Gastrocnemius medialis (tissue), 4 donors: ENCODE measurements at regions not wholly inside any gene's neighbourhood (a gene's known extent, or its start where the extent isn't known, plus 50 kb on each side); places are given as distances from the start of the nearest gene placed in this dataset.

ENCODE experiments used
- ATAC-seq, 2 donors: fragments of 150-250 bp; one replicate each; pipeline ENCODE4 v1.9.1; 2016
- DNase-seq, 2 donors: peaks; one replicate each; pipeline ENCODE4 v3.0.0-alpha.2; 2019
- H3K27ac ChIP-seq, 4 donors: fragments of 200-600 bp; sonication (generic); 1 replicate in 1 of 4; 2 replicates in 3 of 4; pipeline ENCODE4 v1.5.1; 2016 to 2018; ENCODE audit warnings: mild to moderate bottlenecking in 2 of 4, moderate library complexity in 1 of 4
- H3K27me3 ChIP-seq, 3 donors: fragments of 200-600 bp; sonication (generic) in 2 of 3; 1 replicate in 1 of 3; 2 replicates in 2 of 3; pipeline versions ENCODE4 v1.5.1 to v1.6.0; 2016 to 2019; ENCODE audit warnings: mild to moderate bottlenecking in 1 of 3, moderate library complexity in 1 of 3
- H3K36me3 ChIP-seq, 2 donors: fragments of 200-600 bp; sonication (generic) in 1 of 2; one replicate each; pipeline ENCODE4 v1.5.1; 2017 to 2018
- H3K4me1 ChIP-seq, 2 donors: fragments of 200-600 bp; sonication (generic) in 1 of 2; one replicate each; pipeline ENCODE4 v1.5.1; 2016 to 2017; ENCODE audit warnings: mild to moderate bottlenecking in 2 of 2
- H3K4me3 ChIP-seq, 4 donors: fragments of 200-600 bp; sonication (generic) in 3 of 4; 1 replicate in 1 of 4; 2 replicates in 3 of 4; pipeline ENCODE4 v1.5.1; 2016 to 2019; ENCODE audit warnings: mild to moderate bottlenecking in 2 of 4
- H3K9me3 ChIP-seq, 3 donors: fragments of 200-600 bp; sonication (generic) in 2 of 3; 1 replicate in 1 of 3; 2 replicates in 2 of 3; pipeline ENCODE4 v1.5.1; 2016 to 2019
- CTCF ChIP-seq, 5 experiments: fragments of 450-650 bp in 3 of 5; fragments of 200-600 bp in 2 of 5; sonication (generic) in 2 of 5; IDR thresholded peaks in 4 of 5; conservative IDR thresholded peaks in 1 of 5; 1 replicate in 4 of 5; 2 replicates in 1 of 5; pipeline ENCODE4 v1.5.1; 2016 to 2019; ENCODE audit warnings: antibody characterized with exemption in 5 of 5, mild to moderate bottlenecking in 3 of 5, moderate library complexity in 3 of 5
- POLR2A ChIP-seq, 2 donors: fragments of 450-650 bp; IDR thresholded peaks; one replicate each; pipeline ENCODE4 v1.6.1; 2017; ENCODE audit warnings: antibody characterized with exemption in 2 of 2, mild to moderate bottlenecking in 2 of 2, moderate library complexity in 2 of 2
- in situ Hi-C, 4 donors: fragments of 200-750 bp; cut with MboI; loops; one replicate each; pipeline versions ENCODE4 v1.15.0 to v1.8.0; 2017; ENCODE audit warnings: low sequenced_read_pairs in 4 of 4
- intact Hi-C: fragments of 100-400 bp; cut with DNase I; formaldehyde crosslinking; loops from one replicate; pipeline ENCODE4 v1.15.1; 2023; ENCODE audit warnings: low total_unique reads

DNA sequence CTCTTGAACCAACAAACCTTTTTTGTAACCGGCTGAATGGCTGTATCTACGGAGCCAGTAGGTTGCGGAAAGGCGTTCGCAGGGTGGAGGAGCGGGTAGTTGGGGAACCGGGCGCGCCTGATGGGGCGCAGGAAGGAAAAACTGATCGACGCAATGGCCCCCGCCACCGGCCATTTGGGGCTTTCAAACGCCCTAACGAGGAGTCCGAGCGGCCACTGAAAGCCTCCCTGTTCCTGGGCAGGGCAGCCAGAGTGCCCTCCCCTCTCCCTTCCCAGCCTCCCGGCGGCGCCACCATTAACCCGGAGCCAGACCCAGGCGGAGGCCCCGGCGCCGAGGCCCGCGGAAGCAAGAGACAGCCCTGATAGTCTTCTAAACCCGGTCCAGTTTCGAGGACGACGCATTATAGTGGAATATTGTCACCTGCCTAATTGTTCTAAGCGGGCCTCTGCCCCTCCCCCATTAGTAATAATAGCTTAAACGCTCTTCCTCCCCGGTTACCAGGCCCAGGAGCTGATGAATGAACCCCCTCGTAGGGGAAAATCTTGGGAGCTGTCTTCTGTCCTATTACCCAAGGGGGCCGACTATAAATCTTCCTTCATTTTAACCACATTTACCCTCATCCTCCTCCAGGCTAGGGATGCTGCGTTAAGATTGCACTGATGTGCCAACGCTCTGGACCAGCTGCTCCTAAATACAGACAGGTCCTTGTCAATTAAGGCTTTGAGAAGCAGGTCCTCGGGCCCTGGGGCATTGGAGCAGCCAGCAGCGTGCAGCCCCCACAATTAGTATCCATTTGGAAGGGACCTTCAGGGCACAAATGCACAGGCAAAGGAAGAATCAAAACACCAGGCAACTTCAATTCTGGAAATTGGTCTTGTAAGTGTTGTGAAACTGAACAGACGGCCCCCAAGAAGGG is 61.6 kb upstream of the TMEM33 start:
- intact Hi-C loops (no loop called here), in situ Hi-C loops (no loop called here)
- no peaks in the 10 kb centered on the region for H3K4me1 ChIP-seq
- no peaks in the 10 kb centered on the region for H3K9me3 ChIP-seq
- H3K27me3 ChIP-seq: peaks cover 59 to 77% (median 67%) of the 10 kb centered on the region in 3 donors
- ATAC-seq: no peak
- no peak for DNase-seq
- no peaks in the 10 kb centered on the region for H3K36me3 ChIP-seq
- H3K4me3 ChIP-seq: peak overlapping the region in 1 of 4 donors; percentile 34
- no peak for TF ChIP-seq CTCF (IDR thresholded peaks at IDR 0.05 in 4 of 5, conservative IDR thresholded peaks at IDR 0.05 in 1 of 5)
- TF ChIP-seq POLR2A (IDR thresholded peaks at IDR 0.05): no peak
- no peak overlapping the region for H3K27ac ChIP-seq

DNA sequence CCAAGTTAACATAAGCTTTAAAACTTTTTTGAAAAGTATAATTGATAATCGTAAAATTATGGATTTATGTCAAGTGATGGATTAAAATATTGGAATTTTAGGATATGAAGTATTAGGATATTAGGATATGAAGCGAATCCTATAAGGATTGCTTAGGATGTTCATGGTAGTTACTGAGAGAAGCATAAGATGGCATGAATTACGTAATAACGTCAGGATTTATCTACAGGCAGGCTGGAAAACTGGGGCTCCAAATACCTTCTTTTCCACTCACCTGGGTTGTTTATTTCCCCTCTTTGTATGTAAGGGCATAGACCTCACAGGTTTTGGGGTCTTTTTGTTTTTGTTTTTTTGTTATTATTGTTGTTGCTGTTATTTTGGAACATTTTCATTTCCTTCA is 65.2 kb upstream of the TMEM33 start:
- in situ Hi-C loops (no loop called here), intact Hi-C loops (no loop called here)
- Histone ChIP-seq H3K27ac (no peak overlapping the region), H3K36me3 (no peaks in the 10 kb centered on the region), H3K27me3 (peaks cover 53 to 73% (median 64%) of the 10 kb centered on the region in 3 donors), H3K9me3 (no peaks in the 10 kb centered on the region), H3K4me3 (no peak overlapping the region), H3K4me1 (peaks cover 0 to 16% of the 10 kb centered on the region in 2 donors)
- DNase-seq (no peak), ATAC-seq (no peak)
- TF ChIP-seq POLR2A (IDR thresholded peaks at IDR 0.05) (no peak), CTCF (IDR thresholded peaks at IDR 0.05 in 4 of 5, conservative IDR thresholded peaks at IDR 0.05 in 1 of 5) (no peak)

- in situ Hi-C loops (no loop called here), intact Hi-C loops (no loop called here)
- H3K4me3 ChIP-seq: peak overlapping the region in 2 of 4 donors; percentile 13 to 28
- H3K27me3 ChIP-seq: peaks cover 41 to 67% (median 55%) of the 10 kb centered on the region in 3 donors
- H3K36me3 ChIP-seq: no peaks in the 10 kb centered on the region
- H3K27ac ChIP-seq: no peak overlapping the region
- no peak for ATAC-seq
- H3K9me3 ChIP-seq: no peaks in the 10 kb centered on the region
- peaks cover 0 to 16% of the 10 kb centered on the region in 2 donors for H3K4me1 ChIP-seq
- TF ChIP-seq POLR2A (IDR thresholded peaks at IDR 0.05): no peak
- TF ChIP-seq CTCF (IDR thresholded peaks at IDR 0.05 in 4 of 5, conservative IDR thresholded peaks at IDR 0.05 in 1 of 5): no peak
- no peak for DNase-seq
These were observed 68.2 kb upstream of the TMEM33 start for GRCh38 chr4:41866799-41867677.

GRCh38 chr4:41865981-41866798 is 69.0 kb upstream of the TMEM33 start:
- TF ChIP-seq CTCF (IDR thresholded peaks at IDR 0.05 in 4 of 5, conservative IDR thresholded peaks at IDR 0.05 in 1 of 5): no peak
- no peak for TF ChIP-seq POLR2A (IDR thresholded peaks at IDR 0.05)
- Histone ChIP-seq H3K4me1 (peaks cover 0 to 16% of the 10 kb centered on the region in 2 donors), H3K27me3 (peaks cover 36 to 66% (median 54%) of the 10 kb centered on the region in 3 donors), H3K36me3 (no peaks in the 10 kb centered on the region), H3K27ac (no peak overlapping the region), H3K4me3 (peak overlapping the region in 2 of 4 donors; percentile 13 to 28), H3K9me3 (no peaks in the 10 kb centered on the region)
- DNase-seq (no peak), ATAC-seq (no peak)
- intact Hi-C loops: no loop called here
- in situ Hi-C loops: no loop called here
